ENCODE measurements at regions not wholly inside any gene's neighbourhood (a gene's known extent, or its start where the extent isn't known, plus 50 kb on each side); places are given as distances from the start of the nearest gene placed in this dataset.

DNA sequence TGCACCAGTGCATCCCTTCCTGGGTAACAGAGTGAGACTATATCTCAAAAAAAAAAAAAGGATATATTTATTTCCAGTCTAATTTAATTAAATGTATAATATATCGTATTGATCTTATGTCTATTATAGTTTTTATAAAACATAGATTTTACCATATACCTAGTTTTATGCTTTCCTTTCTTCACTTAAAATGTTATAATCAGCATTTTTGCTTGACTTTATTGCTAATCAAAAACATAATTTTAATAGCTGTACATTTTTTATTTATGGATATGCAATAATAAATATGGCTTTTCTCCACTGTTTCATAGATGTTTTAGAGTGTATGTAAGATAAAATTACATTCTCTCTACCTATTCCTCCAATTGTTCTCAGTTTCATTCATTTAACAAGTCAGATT is 958.0 kb downstream of the EPHA4 start:
- Histone ChIP-seq H3K36me3 (no peaks in the 10 kb centered on the region), H3K9me3 (peaks cover 0 to 4% (median 0%) of the 10 kb centered on the region in 8 donors), H3K4me3 (no peak overlapping the region), H3K4me1 (no peaks in the 10 kb centered on the region), H3K27ac (no peak overlapping the region), H3K27me3 (replicated peaks in 1 of 7) (no peaks in the 10 kb centered on the region)
- TF ChIP-seq POLR2AphosphoS5 (IDR thresholded peaks at IDR 0.05): no peak
- no peak for TF ChIP-seq POLR2A (IDR thresholded peaks at IDR 0.05)
- TF ChIP-seq, protein P1, sequence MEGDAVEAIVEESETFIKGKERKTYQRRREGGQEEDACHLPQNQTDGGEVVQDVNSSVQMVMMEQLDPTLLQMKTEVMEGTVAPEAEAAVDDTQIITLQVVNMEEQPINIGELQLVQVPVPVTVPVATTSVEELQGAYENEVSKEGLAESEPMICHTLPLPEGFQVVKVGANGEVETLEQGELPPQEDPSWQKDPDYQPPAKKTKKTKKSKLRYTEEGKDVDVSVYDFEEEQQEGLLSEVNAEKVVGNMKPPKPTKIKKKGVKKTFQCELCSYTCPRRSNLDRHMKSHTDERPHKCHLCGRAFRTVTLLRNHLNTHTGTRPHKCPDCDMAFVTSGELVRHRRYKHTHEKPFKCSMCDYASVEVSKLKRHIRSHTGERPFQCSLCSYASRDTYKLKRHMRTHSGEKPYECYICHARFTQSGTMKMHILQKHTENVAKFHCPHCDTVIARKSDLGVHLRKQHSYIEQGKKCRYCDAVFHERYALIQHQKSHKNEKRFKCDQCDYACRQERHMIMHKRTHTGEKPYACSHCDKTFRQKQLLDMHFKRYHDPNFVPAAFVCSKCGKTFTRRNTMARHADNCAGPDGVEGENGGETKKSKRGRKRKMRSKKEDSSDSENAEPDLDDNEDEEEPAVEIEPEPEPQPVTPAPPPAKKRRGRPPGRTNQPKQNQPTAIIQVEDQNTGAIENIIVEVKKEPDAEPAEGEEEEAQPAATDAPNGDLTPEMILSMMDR (IDR thresholded peaks at IDR 0.05 in 8 of 11, conservative IDR thresholded peaks at IDR 0.05 in 3 of 11): no peak
- intact Hi-C loops (cut with DNase I; ENCODE audit: low total_unique reads): no loop called here
- DNase-seq: no peak
- 85 to 92% (median 90%) methylated on average over 1 of the region's 1 CpG for WGBS, 5 donors

DNA sequence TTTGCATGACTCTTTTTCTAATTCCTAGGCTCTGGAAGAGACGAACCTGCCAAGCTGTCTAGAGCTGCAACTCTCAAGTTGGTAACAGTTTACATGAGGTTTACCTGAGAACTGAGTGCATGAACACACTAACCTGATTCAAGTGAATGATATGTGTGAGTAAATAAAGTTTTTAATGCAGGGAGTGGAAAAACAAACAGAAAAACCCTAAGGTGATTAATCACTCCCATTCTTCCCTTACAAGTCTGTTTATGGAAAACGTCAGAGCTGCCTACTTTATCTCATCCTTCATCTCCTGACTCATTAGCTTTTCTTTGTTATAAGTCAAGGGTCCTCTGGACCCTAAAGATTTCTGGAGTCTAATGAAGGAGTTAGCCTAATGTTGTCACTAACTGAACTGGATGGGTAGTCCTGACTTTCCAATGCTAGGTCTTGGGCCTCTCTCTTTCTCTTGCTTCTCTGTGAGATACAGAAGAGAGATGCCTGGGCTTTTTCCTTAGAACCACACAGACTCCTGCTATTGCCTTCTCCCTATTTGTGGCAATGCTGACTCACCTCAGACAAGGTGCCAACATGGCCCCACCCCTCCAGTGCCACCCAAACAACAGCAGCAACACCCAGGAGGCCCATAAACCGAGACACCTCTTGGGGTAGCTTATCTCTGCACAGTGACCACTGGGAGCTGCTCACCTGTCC is 952.4 kb downstream of the EPHA4 start:
- WGBS, 5 donors: 56 to 77% (median 62%) methylated on average over 3 of the region's 3 CpGs
- H3K9me3 ChIP-seq: no peaks in the 10 kb centered on the region
- no peaks in the 10 kb centered on the region for H3K27me3 ChIP-seq (replicated peaks in 1 of 7)
- H3K4me1 ChIP-seq: no peaks in the 10 kb centered on the region
- no peaks in the 10 kb centered on the region for H3K36me3 ChIP-seq
- no peak overlapping the region for H3K27ac ChIP-seq
- no peak overlapping the region for H3K4me3 ChIP-seq
- no peak for DNase-seq
- TF ChIP-seq POLR2A (IDR thresholded peaks at IDR 0.05) (no peak), POLR2AphosphoS5 (IDR thresholded peaks at IDR 0.05) (no peak)
- TF ChIP-seq, protein P1 (IDR thresholded peaks at IDR 0.05 in 8 of 11, conservative IDR thresholded peaks at IDR 0.05 in 3 of 11): no peak
- intact Hi-C loops (cut with DNase I; ENCODE audit: low total_unique reads): no loop called here

DNA sequence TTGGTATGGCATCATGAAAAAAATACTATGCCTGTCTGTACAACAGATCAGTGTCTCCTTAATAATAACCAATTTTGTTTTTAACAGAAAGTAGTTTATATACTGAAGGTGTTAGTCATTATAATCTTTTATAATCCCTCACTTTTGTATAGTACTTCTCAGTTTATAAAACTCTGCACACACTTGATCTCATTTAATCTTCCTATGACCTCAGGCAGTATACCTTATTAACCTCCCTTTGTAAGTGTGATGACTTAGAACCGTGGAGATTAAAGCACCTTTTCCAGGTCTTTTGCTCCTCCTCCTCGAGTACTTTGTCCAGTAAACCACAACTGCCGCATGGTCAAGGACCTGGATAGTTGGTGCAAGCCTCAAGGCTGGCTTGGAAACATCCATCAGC is 945.5 kb downstream of the EPHA4 start:
- Histone ChIP-seq H3K27me3 (replicated peaks in 1 of 7) (no peaks in the 10 kb centered on the region), H3K27ac (no peak overlapping the region), H3K4me1 (no peaks in the 10 kb centered on the region), H3K4me3 (no peak overlapping the region), H3K9me3 (no peaks in the 10 kb centered on the region), H3K36me3 (no peaks in the 10 kb centered on the region)
- no peak for DNase-seq
- WGBS, 5 donors: 70 to 80% (median 74%) methylated on average over 3 of the region's 3 CpGs
- TF ChIP-seq POLR2AphosphoS5 (IDR thresholded peaks at IDR 0.05): no peak
- TF ChIP-seq, protein P1 (IDR thresholded peaks at IDR 0.05 in 8 of 11, conservative IDR thresholded peaks at IDR 0.05 in 3 of 11): no peak
- no peak for TF ChIP-seq POLR2A (IDR thresholded peaks at IDR 0.05)
- intact Hi-C loops (cut with DNase I; ENCODE audit: low total_unique reads): no loop called here

DNA sequence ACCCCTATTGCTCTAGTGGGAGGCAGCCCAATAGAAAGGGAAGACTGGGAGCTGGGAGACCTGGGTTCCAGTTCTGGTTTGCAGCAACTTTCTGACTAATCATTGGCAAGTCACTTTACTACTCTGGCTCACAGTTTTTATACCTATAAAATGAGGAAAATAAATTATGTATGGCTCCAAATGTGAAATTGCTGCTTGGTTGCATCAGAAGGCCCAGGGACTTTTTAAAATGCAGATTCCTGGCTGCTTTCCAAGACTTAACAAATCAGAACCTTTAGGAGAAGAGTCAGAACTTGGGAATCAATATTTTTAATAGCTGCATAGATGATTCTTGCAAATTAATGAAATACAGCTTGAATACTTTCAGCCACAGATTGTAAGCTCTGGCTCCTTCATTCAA is 943.9 kb downstream of the EPHA4 start:
- H3K4me3 ChIP-seq: no peak overlapping the region
- DNase-seq: no peak
- H3K4me1 ChIP-seq: no peaks in the 10 kb centered on the region
- H3K9me3 ChIP-seq: no peaks in the 10 kb centered on the region
- no peaks in the 10 kb centered on the region for H3K27me3 ChIP-seq (replicated peaks in 1 of 7)
- no peaks in the 10 kb centered on the region for H3K36me3 ChIP-seq
- intact Hi-C loops (cut with DNase I; ENCODE audit: low total_unique reads): no loop called here
- no peak overlapping the region for H3K27ac ChIP-seq
- TF ChIP-seq POLR2AphosphoS5 (IDR thresholded peaks at IDR 0.05) (no peak), POLR2A (IDR thresholded peaks at IDR 0.05) (no peak)
- TF ChIP-seq, protein P1 (IDR thresholded peaks at IDR 0.05 in 8 of 11, conservative IDR thresholded peaks at IDR 0.05 in 3 of 11): no peak
